ENCODE measurements at regions not wholly inside any gene's neighbourhood (a gene's known extent, or its start where the extent isn't known, plus 50 kb on each side); places are given as distances from the start of the nearest gene placed in this dataset.
"Not testable (repeated sequence)": the region's sequence is repeated elsewhere in the genome, so short reads cannot be mapped to it uniquely, and the experiment has no call there.

GRCh38 chr7:76117306-76117991, 69.5 kb downstream of the MDH2 start:
- not testable (repeated sequence) for DNase-seq (ENCODE audit: low spot score)

- not testable (repeated sequence) for DNase-seq (ENCODE audit: low spot score)
Observed at GRCh38 chr7:76118253-76119036, 70.5 kb downstream of the MDH2 start.

- no peak for DNase-seq (ENCODE audit: low spot score)
Observed at GRCh38 chr7:76121044-76121443, 73.1 kb downstream of the MDH2 start.

- no peak for DNase-seq (ENCODE audit: low spot score)
Observed at GRCh38 chr7:76122516-76123239, 74.8 kb downstream of the MDH2 start.

- DNase-seq (ENCODE audit: low spot score) = no peak
Observed at GRCh38 chr7:76123316-76123715, 75.4 kb downstream of the MDH2 start.

GRCh38 chr7:76125560-76125959, 76.1 kb upstream of the SRRM3 start:
- DNase-seq (ENCODE audit: low spot score) = no peak

- no peak for DNase-seq (ENCODE audit: low spot score)
Observed at GRCh38 chr7:76126632-76127031, 75.1 kb upstream of the SRRM3 start.

- DNase-seq (ENCODE audit: low spot score) = no peak
Observed at GRCh38 chr7:76129366-76129765, 72.3 kb upstream of the SRRM3 start.

- no peak for DNase-seq (ENCODE audit: low spot score)
Observed at GRCh38 chr7:76129836-76130235, 71.9 kb upstream of the SRRM3 start.

- not testable (repeated sequence) for DNase-seq (ENCODE audit: low spot score)
Observed at GRCh38 chr7:76130661-76131060, 71.0 kb upstream of the SRRM3 start.

GRCh38 chr7:76131887-76132286, 69.8 kb upstream of the SRRM3 start:
- DNase-seq (ENCODE audit: low spot score) = not testable (repeated sequence)

GRCh38 chr7:76133164-76133775, 68.4 kb upstream of the SRRM3 start:
- DNase-seq (ENCODE audit: low spot score) = no peak

- no peak for DNase-seq (ENCODE audit: low spot score)
Observed at GRCh38 chr7:76133839-76134238, 67.9 kb upstream of the SRRM3 start.

GRCh38 chr7:76135263-76135662, 66.4 kb upstream of the SRRM3 start:
- DNase-seq (ENCODE audit: low spot score) = not testable (repeated sequence)

- peak; percentile 42 for DNase-seq (ENCODE audit: low spot score)
Observed at GRCh38 chr7:76138577-76139313, 63.0 kb upstream of the SRRM3 start.

- no peak for DNase-seq (ENCODE audit: low spot score)
Observed at GRCh38 chr7:76139670-76140069, 62.0 kb upstream of the SRRM3 start.

GRCh38 chr7:76140259-76140658, 61.4 kb upstream of the SRRM3 start:
- DNase-seq (ENCODE audit: low spot score) = not testable (repeated sequence)

GRCh38 chr7:76142861-76143260, 58.8 kb upstream of the SRRM3 start:
- no peak for DNase-seq (ENCODE audit: low spot score)

GRCh38 chr7:76144664-76145270, 56.9 kb upstream of the SRRM3 start:
- DNase-seq (ENCODE audit: low spot score) = not testable (repeated sequence)

- DNase-seq (ENCODE audit: low spot score) = no peak
Observed at GRCh38 chr7:76146374-76146773, 55.3 kb upstream of the SRRM3 start.

- DNase-seq (ENCODE audit: low spot score) = not testable (repeated sequence)
Observed at GRCh38 chr7:76148947-76149346, 52.7 kb upstream of the SRRM3 start.

All from putamen (tissue), 1 donor.